ENCODE measurements at regions not wholly inside any gene's neighbourhood (a gene's known extent, or its start where the extent isn't known, plus 50 kb on each side); places are given as distances from the start of the nearest gene placed in this dataset.

GRCh38 chr7:16014031-16014430, 327.5 kb upstream of the MEOX2 start:
- no peak for DNase-seq (ENCODE audit: low read depth, low spot score)
- Histone ChIP-seq H3K27ac (ENCODE audit: low read depth, low read length) (no peak overlapping the region), H3K27me3 (ENCODE audit: control insufficient read depth, insufficient read depth, low read length) (no peaks in the 10 kb centered on the region), H3K4me3 (ENCODE audit: low read depth, low read length) (no peak overlapping the region), H3K9me3 (ENCODE audit: control insufficient read depth, insufficient read depth, low read length) (no peaks in the 10 kb centered on the region)
- POLR2A ChIA-PET, result no interaction called here
- CTCF ChIA-PET, result no interaction called here
- TF ChIP-seq CTCF (IDR thresholded peaks at IDR 0.05; ENCODE audit: low read depth, low read length), result no peak

- Histone ChIP-seq H3K27ac (ENCODE audit: low read depth, low read length) (no peak overlapping the region), H3K9me3 (ENCODE audit: control insufficient read depth, insufficient read depth, low read length) (no peaks in the 10 kb centered on the region), H3K27me3 (ENCODE audit: control insufficient read depth, insufficient read depth, low read length) (no peaks in the 10 kb centered on the region), H3K4me3 (ENCODE audit: low read depth, low read length) (no peak overlapping the region)
- no peak for DNase-seq (ENCODE audit: low read depth, low spot score)
- ChIA-PET POLR2A (no interaction called here), CTCF (no interaction called here)
- TF ChIP-seq CTCF (IDR thresholded peaks at IDR 0.05; ENCODE audit: low read depth, low read length), result no peak
Measured at GRCh38 chr7:16007911-16008310, 321.4 kb upstream of the MEOX2 start.

- H3K4me3 ChIP-seq (ENCODE audit: low read depth, low read length), result no peak overlapping the region
Measured at GRCh38 chr7:16004702-16005101, 318.2 kb upstream of the MEOX2 start.

GRCh38 chr7:16001477-16001876, 315.0 kb upstream of the MEOX2 start:
- no peaks in the 10 kb centered on the region for H3K9me3 ChIP-seq (ENCODE audit: control insufficient read depth, insufficient read depth, low read length)
- ChIA-PET CTCF (no interaction called here), POLR2A (no interaction called here)
- no peak overlapping the region for H3K27ac ChIP-seq (ENCODE audit: low read depth, low read length)
- no peaks in the 10 kb centered on the region for H3K27me3 ChIP-seq (ENCODE audit: control insufficient read depth, insufficient read depth, low read length)
- H3K4me3 ChIP-seq (ENCODE audit: low read depth, low read length), result no peak overlapping the region
- TF ChIP-seq CTCF (IDR thresholded peaks at IDR 0.05; ENCODE audit: low read depth, low read length), result no peak
- no peak for DNase-seq (ENCODE audit: low read depth, low spot score)

More at GRCh38 chr7:16004702-16005101, 318.2 kb upstream of the MEOX2 start:
- ChIA-PET POLR2A (no interaction called here), CTCF (no interaction called here)
- Histone ChIP-seq H3K27ac (ENCODE audit: low read depth, low read length) (no peak overlapping the region), H3K9me3 (ENCODE audit: control insufficient read depth, insufficient read depth, low read length) (no peaks in the 10 kb centered on the region), H3K27me3 (ENCODE audit: control insufficient read depth, insufficient read depth, low read length) (no peaks in the 10 kb centered on the region)
- no peak for TF ChIP-seq CTCF (IDR thresholded peaks at IDR 0.05; ENCODE audit: low read depth, low read length)
- DNase-seq (ENCODE audit: low read depth, low spot score), result no peak

- no peaks in the 10 kb centered on the region for H3K27me3 ChIP-seq (ENCODE audit: control insufficient read depth, insufficient read depth, low read length)
- TF ChIP-seq CTCF (IDR thresholded peaks at IDR 0.05; ENCODE audit: low read depth, low read length), result no peak
- no peaks in the 10 kb centered on the region for H3K9me3 ChIP-seq (ENCODE audit: control insufficient read depth, insufficient read depth, low read length)
- CTCF ChIA-PET, result no interaction called here
- DNase-seq (ENCODE audit: low read depth, low spot score), result no peak
- no peak overlapping the region for H3K27ac ChIP-seq (ENCODE audit: low read depth, low read length)
- H3K4me3 ChIP-seq (ENCODE audit: low read depth, low read length), result no peak overlapping the region
- POLR2A ChIA-PET, result no interaction called here
Measured at GRCh38 chr7:15998617-15999016, 312.1 kb upstream of the MEOX2 start.

Data from AG04450 (cell line).